Suprapubic skin (tissue), 3 donors: ENCODE measurements at regions not wholly inside any gene's neighbourhood (a gene's known extent, or its start where the extent isn't known, plus 50 kb on each side); places are given as distances from the start of the nearest gene placed in this dataset.

Experiments used
- POLR2AphosphoS5 ChIP-seq, 3 donors: sonication (generic); formaldehyde crosslinking; IDR thresholded peaks; one replicate each; pipeline ENCODE4 v1.6.1; 2017; ENCODE audit warnings: antibody characterized with exemption in 3 of 3
- TF ChIP-seq, protein P1 (sequence below), 2 donors: fragments of 200-600 bp in 1 of 2; fragments of 450-650 bp in 1 of 2; sonication (generic) in 1 of 2; IDR thresholded peaks; one replicate each; pipeline ENCODE4 v1.5.1; 2016 to 2019; ENCODE audit warnings: antibody characterized with exemption in 2 of 2, mild to moderate bottlenecking in 1 of 2, moderate library complexity in 1 of 2

DNA sequence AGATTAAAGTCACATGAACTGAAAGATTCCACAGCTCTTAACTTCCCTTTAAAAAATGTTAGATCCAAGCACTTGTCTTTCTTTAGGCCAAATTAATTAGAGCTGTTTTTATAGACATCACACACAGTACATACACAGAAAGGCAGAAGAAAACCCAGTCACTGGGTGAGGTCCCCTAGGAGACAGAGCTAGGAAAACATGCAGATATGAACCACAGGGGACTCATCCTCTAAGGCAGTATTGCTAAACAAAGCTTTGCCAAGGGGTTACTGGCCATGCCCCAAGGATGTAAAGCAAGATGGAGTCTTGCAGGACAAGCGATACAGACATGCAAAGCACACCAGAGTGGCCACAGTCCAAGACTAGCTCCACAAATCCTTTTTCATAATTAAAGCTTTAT is 227.0 kb downstream of the SEMA6A start:
- TF ChIP-seq, protein P1, sequence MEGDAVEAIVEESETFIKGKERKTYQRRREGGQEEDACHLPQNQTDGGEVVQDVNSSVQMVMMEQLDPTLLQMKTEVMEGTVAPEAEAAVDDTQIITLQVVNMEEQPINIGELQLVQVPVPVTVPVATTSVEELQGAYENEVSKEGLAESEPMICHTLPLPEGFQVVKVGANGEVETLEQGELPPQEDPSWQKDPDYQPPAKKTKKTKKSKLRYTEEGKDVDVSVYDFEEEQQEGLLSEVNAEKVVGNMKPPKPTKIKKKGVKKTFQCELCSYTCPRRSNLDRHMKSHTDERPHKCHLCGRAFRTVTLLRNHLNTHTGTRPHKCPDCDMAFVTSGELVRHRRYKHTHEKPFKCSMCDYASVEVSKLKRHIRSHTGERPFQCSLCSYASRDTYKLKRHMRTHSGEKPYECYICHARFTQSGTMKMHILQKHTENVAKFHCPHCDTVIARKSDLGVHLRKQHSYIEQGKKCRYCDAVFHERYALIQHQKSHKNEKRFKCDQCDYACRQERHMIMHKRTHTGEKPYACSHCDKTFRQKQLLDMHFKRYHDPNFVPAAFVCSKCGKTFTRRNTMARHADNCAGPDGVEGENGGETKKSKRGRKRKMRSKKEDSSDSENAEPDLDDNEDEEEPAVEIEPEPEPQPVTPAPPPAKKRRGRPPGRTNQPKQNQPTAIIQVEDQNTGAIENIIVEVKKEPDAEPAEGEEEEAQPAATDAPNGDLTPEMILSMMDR (IDR thresholded peaks at IDR 0.05): no peak
- TF ChIP-seq POLR2AphosphoS5 (IDR thresholded peaks at IDR 0.05): no peak
